ENCODE measurements at regions not wholly inside any gene's neighbourhood (a gene's known extent, or its start where the extent isn't known, plus 50 kb on each side); places are given as distances from the start of the nearest gene placed in this dataset.

DNA sequence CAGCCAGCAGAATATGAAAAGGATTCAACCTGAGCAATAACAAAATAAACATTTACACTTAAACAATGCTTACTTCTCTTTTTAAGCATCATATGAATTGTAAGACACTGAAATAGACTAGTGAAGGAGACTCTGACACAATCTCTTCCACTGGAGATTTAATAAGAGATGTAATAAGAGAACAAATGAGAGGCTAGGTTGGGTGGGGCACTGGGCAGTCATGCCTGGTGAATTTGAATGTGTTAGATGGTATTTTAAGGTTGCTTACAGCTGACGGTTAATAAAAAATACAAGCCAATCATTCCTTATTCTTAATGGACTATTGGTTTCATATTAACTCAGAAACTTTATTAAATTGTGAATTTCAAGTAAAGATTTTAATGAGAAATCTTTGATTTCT is 105.9 kb upstream of the TARS1 start:
- intact Hi-C loops (cut with DNase I), result no loop called here
- H3K27ac ChIP-seq, result no peak overlapping the region
- H3K4me1 ChIP-seq, result peaks cover 9% of the 10 kb centered on the region
- no peaks in the 10 kb centered on the region for H3K9me3 ChIP-seq
- TF ChIP-seq POLR2A (IDR thresholded peaks at IDR 0.05), result no peak
- H3K27me3 ChIP-seq, result no peaks in the 10 kb centered on the region
- DNase-seq (ENCODE audit: extremely low spot score in 2 of 2), result no peak
- H3K4me3 ChIP-seq, result no peak overlapping the region
- no peaks in the 10 kb centered on the region for H3K36me3 ChIP-seq

DNA sequence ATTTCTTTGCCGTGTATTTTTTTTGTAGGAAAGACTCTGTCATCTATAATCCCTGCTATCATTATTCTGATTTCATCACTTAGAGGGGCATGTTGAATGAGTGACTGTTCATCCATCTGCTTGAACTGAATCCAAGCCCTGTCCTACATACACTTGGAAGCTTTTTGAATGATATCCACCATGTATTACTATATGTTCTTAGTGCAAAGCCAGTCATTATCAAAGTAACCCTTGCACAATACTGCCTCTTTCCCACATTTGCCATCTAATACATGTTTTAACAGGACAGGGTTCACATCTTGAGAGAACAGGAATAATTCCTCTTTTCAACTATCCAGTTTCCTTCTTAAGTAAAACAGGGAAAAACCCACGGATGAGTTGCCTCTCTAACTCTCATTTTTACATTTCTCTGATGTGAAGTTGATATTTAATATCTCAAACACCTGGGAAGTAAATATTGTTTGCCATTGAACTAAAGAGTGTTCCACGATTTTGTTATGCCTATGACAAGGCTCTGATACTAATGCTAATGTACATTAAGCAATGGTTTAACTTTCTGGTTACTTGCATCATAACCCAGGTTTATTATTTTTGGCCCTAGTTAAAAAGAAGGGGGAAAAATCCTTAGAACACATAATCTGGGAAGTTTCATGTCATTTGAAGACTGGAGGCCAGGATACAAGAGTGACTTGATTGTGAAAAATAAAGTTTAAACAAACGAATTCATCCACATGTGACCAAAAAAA is 103.7 kb upstream of the TARS1 start:
- intact Hi-C loops (cut with DNase I), result loop anchor here (1.0 kb wide), 1 partner anchor 14 kb away; no protein-coding TSS in a partner anchor
- TF ChIP-seq, protein P1, sequence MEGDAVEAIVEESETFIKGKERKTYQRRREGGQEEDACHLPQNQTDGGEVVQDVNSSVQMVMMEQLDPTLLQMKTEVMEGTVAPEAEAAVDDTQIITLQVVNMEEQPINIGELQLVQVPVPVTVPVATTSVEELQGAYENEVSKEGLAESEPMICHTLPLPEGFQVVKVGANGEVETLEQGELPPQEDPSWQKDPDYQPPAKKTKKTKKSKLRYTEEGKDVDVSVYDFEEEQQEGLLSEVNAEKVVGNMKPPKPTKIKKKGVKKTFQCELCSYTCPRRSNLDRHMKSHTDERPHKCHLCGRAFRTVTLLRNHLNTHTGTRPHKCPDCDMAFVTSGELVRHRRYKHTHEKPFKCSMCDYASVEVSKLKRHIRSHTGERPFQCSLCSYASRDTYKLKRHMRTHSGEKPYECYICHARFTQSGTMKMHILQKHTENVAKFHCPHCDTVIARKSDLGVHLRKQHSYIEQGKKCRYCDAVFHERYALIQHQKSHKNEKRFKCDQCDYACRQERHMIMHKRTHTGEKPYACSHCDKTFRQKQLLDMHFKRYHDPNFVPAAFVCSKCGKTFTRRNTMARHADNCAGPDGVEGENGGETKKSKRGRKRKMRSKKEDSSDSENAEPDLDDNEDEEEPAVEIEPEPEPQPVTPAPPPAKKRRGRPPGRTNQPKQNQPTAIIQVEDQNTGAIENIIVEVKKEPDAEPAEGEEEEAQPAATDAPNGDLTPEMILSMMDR (IDR thresholded peaks at IDR 0.05), result no peak
- TF ChIP-seq POLR2AphosphoS5 (IDR thresholded peaks at IDR 0.05; ENCODE audit: insufficient read depth in 1 of 2, low read depth in 1 of 2), result peak in 1 of 2 donors; percentile 11
- DNase-seq (ENCODE audit: extremely low spot score in 2 of 2), result no peak
- Histone ChIP-seq H3K9me3 (no peaks in the 10 kb centered on the region), H3K27me3 (no peaks in the 10 kb centered on the region), H3K27ac (no peak overlapping the region), H3K36me3 (no peaks in the 10 kb centered on the region), H3K4me3 (no peak overlapping the region), H3K4me1 (peaks cover 9% of the 10 kb centered on the region)

DNA sequence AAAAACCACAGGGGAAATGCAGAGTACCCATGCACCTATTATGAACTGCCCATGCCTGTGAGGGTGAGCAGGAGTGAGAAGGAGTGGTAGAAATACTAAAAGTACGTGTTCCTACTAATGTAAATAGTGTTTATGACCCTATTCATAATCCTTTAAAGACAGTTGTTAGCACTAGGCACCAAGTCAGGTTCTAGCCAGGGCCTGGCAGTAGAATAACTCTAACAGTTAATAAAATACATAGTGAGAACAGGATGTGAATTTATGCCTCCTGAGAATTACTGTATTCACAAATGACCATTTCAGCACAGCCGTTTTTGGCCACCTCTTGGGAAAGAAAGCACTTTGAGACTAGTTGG is 103.2 kb upstream of the TARS1 start:
- intact Hi-C loops (cut with DNase I), result loop anchor here (1.0 kb wide), 1 partner anchor 14 kb away; no protein-coding TSS in a partner anchor
- no peaks in the 10 kb centered on the region for H3K9me3 ChIP-seq
- H3K36me3 ChIP-seq, result no peaks in the 10 kb centered on the region
- H3K27me3 ChIP-seq, result no peaks in the 10 kb centered on the region
- TF ChIP-seq POLR2A (IDR thresholded peaks at IDR 0.05), result no peak
- no peak for TF ChIP-seq POLR2AphosphoS5 (IDR thresholded peaks at IDR 0.05; ENCODE audit: insufficient read depth in 1 of 2, low read depth in 1 of 2)
- TF ChIP-seq, protein P1 (IDR thresholded peaks at IDR 0.05), result no peak
- H3K4me1 ChIP-seq, result peaks cover 10% of the 10 kb centered on the region
- no peak for DNase-seq (ENCODE audit: extremely low spot score in 2 of 2)
- no peak overlapping the region for H3K27ac ChIP-seq
- H3K4me3 ChIP-seq, result no peak overlapping the region

DNA sequence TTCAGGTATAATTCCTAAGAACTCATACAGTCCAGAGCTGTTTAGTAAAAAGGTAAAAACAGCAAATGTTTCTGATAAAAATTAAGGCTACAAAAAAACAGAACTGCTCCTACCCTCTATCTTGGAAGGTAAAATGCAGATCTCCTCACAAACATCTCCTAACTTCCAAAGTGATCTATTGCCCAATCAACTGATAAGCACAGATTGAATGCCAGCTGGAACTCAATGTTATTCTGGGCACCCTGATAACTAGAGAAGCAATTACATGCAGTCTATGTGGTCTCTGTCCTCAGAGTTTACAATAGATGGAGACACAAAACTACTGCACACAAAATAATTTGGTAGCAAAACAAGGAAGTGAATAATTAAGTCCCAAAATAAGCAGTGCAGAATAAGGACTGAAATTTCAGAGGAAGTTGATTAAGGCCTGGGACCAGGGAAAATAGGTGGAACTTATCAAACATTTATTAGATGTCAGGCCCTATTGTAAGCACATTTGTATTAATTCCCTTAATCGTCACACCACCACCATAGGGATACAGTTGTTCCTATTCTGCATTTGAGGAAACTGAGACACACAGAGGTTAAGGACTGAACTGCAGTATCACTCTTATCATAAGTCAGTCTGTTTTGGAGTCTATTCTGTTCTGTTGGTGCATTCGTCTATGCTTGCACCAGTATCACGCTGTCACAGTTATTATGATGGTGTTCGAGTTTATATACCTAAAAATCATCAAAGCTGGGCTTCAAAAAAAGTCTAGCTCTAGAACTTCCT is 102.2 kb upstream of the TARS1 start:
- no peak overlapping the region for H3K27ac ChIP-seq

DNA sequence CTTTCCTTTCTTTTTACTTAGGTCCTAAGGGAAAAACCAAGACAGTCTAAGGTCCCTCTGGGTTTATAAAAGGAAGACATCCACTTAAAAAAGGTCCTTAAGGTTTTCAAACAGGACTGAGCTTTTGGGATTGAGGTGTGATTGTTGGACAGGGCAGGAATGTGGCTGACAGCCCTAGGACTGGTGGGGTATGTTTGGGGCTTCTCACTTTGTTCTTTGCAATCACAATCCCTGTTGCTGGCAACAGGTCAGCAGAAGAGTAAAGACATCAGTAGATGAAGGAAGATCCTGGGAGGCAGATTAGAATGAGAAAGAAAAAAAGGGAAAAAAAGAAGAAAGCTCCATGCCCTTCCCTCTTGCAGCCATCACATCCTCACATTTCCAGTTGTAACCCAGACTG is 101.4 kb upstream of the TARS1 start:
- TF ChIP-seq POLR2AphosphoS5 (IDR thresholded peaks at IDR 0.05; ENCODE audit: insufficient read depth in 1 of 2, low read depth in 1 of 2) (no peak), POLR2A (IDR thresholded peaks at IDR 0.05) (no peak)
- TF ChIP-seq, protein P1 (IDR thresholded peaks at IDR 0.05), result no peak
- Histone ChIP-seq H3K4me3 (no peak overlapping the region), H3K4me1 (peaks cover 25% of the 10 kb centered on the region), H3K9me3 (no peaks in the 10 kb centered on the region), H3K27ac (no peak overlapping the region), H3K27me3 (no peaks in the 10 kb centered on the region), H3K36me3 (no peaks in the 10 kb centered on the region)
- intact Hi-C loops (cut with DNase I), result no loop called here
- no peak for DNase-seq (ENCODE audit: extremely low spot score in 2 of 2)

More for the DNA sequence above, 102.2 kb upstream of the TARS1 start:
- Histone ChIP-seq H3K36me3 (no peaks in the 10 kb centered on the region), H3K4me3 (no peak overlapping the region), H3K4me1 (peaks cover 17% of the 10 kb centered on the region), H3K9me3 (no peaks in the 10 kb centered on the region), H3K27me3 (no peaks in the 10 kb centered on the region)
- TF ChIP-seq, protein P1 (IDR thresholded peaks at IDR 0.05), result no peak
- TF ChIP-seq POLR2A (IDR thresholded peaks at IDR 0.05), result no peak
- TF ChIP-seq POLR2AphosphoS5 (IDR thresholded peaks at IDR 0.05; ENCODE audit: insufficient read depth in 1 of 2, low read depth in 1 of 2), result no peak
- intact Hi-C loops (cut with DNase I), result no loop called here
- no peak for DNase-seq (ENCODE audit: extremely low spot score in 2 of 2)

All from vagina (tissue), 2 donors.